GM12892 (cell line): ENCODE measurements at regions not wholly inside any gene's neighbourhood (a gene's known extent, or its start where the extent isn't known, plus 50 kb on each side); places are given as distances from the start of the nearest gene placed in this dataset.
"Not testable (repeated sequence)": the region's sequence is repeated elsewhere in the genome, so short reads cannot be mapped to it uniquely, and the experiment has no call there.

ENCODE experiments used
- DNase-seq: peaks from one replicate; pipeline ENCODE4 v3.0.0; 2011; ENCODE audit not compliant: insufficient read length
- FAIRE-seq: peaks from 2 replicates; lab custom pipeline; 2011; peaks lifted over from hg19 to GRCh38; lab: Jason Lieb, UNC
- POLR2A ChIP-seq: IDR thresholded peaks from 2 replicates; pipeline ENCODE4 v1.6.1; 2011; ENCODE audit warnings: low read depth, low read length, control low read depth
- POLR2AphosphoS5 ChIP-seq: IDR thresholded peaks from 2 replicates; pipeline ENCODE4 v1.6.1; 2011; ENCODE audit warnings: low read depth, low read length, control low read depth
- TAF1 ChIP-seq: IDR thresholded peaks from 2 replicates; pipeline ENCODE4 v1.6.1; 2011; ENCODE audit warnings: low read depth, mild to moderate bottlenecking, control low read depth, low read length, borderline replicate concordance

DNA sequence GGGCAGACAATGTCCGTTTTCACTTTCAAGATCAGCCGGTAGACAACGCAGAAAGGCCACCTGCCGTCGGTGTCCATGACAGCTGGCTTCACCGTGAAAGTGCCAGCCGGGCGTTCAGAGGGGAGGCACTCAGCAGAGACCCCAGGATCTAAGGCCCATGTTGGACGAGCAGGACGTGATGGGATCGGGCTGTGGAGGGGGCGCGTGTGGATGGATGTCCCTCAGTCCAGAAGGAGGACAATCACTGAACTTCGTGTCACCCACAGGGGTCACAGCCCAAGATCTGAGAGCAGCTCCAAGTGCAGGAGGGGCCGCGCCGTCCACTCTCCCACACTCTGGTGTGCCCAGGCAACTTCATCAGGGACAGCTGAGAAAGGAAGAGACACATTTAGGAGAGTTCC lies 164.4 kb downstream of the BRD1 start:
- no peak for FAIRE-seq
- TF ChIP-seq POLR2AphosphoS5 (no peak), POLR2A (no peak), TAF1 (no peak)
- no peak for DNase-seq

DNA sequence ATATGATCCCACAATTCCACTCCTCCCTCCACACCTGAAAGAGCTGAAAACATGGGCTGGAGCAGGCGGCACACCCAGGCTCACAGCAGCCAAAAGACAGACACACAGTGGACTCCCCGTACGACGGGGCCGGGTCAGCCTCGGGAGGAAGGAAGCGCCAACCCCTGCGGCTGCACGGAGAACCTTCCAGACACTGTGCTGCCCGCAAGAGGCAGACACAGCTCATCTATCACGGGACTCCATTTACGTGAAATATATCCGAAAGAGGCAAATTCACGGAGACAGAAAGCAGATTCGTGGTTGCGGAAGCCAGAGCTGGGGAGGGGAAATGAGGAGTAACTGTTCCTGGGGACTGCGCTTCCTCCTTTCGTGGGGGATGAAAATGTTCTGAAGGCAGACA lies 165.0 kb downstream of the BRD1 start:
- FAIRE-seq: no peak
- no peak for DNase-seq
- no peak for TF ChIP-seq TAF1
- TF ChIP-seq POLR2AphosphoS5: no peak
- no peak for TF ChIP-seq POLR2A

DNA sequence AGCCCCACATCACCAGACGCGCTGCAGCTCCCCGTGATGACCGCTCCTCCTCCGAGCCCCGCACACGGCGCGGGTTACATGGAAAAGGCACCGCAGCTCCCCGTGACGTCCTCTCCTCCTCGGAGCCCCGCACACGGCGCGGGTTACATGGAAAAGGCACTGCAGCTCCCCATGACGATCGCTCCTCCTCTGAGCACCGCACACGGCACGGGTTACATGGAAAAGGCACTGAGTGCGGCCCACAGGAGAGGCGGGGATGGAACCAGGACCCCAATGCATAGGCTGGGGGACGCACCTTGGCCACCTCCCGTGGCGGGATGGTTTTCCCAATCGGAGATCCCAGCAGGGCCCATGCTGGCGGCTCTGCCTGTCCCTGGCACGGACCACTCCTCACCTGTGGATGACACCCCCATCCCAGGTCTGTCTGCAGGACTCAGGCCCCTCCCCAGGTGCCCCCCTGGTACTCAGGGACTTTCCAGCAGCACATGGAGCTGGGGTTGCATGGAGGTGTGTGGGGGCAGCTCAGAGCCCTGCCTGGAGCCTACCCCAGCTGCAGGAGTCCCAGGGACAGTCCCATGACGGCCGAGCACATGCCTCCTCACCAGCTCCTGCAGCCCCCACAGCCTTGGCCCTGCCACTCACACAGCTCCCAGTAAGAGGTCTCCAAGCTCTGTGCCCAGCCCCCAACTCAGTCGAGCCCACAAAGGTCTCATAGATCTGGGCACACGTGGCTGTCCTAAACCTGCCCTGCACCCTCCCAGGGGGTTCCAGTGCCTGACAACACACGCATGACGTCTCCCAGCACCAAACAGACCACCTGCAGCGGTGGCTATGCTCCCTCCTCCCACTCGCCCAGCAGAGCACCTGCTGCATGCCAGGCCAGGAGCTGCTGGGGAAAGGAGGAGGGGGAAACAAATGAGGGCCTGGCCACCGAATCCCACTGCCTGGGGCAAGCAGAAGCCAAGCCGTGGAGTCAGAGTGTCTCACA lies 166.6 kb downstream of the BRD1 start:
- no peak for FAIRE-seq
- DNase-seq: no peak

DNA sequence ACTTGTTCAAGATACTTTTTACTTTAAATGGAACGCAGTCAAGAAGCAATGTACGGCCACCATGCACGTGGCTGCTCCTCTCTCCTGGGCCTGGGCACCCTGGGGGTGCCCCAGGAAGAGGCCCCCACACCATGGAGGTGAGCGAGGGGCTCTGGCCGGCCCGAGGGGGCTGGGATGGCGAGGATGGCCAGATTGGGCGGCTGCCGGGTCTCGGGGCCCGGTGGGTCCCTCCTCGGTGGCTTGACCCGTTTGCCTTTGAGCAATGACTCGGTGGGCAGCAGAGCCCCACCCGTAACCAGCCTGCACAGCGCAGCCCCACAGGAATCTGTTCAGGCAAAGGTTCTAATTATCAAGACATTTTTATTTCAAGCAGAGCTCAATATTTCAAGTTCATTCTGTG lies 167.4 kb downstream of the BRD1 start:
- TF ChIP-seq TAF1 (no peak), POLR2A (no peak), POLR2AphosphoS5 (no peak)
- FAIRE-seq: no peak
- no peak for DNase-seq

More for the DNA sequence above, 166.6 kb downstream of the BRD1 start:
- no peak for TF ChIP-seq POLR2A
- TF ChIP-seq TAF1: no peak
- TF ChIP-seq POLR2AphosphoS5: no peak

DNA sequence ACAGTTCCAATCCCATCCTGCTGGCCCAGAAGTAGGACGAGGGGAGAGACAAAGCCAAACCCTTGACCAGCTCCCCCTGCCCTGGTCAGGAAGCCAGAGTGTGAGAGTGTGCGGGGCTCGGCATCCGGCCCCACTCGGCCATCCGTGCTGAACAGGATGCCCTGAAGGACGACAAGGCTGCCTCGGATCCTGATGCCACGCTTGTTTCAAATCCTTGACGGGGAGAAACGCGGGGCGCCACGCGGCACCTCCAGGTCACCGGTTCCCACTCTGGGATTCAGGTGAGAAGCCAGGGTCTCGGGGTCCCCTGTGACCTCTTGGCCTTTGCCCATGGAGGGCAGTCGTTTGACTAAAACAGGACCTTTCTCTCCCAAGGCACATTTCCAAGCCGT lies 167.8 kb downstream of the BRD1 start:
- no peak for TF ChIP-seq POLR2A
- no peak for TF ChIP-seq POLR2AphosphoS5
- TF ChIP-seq TAF1: no peak
- no peak for DNase-seq
- FAIRE-seq: no peak

DNA sequence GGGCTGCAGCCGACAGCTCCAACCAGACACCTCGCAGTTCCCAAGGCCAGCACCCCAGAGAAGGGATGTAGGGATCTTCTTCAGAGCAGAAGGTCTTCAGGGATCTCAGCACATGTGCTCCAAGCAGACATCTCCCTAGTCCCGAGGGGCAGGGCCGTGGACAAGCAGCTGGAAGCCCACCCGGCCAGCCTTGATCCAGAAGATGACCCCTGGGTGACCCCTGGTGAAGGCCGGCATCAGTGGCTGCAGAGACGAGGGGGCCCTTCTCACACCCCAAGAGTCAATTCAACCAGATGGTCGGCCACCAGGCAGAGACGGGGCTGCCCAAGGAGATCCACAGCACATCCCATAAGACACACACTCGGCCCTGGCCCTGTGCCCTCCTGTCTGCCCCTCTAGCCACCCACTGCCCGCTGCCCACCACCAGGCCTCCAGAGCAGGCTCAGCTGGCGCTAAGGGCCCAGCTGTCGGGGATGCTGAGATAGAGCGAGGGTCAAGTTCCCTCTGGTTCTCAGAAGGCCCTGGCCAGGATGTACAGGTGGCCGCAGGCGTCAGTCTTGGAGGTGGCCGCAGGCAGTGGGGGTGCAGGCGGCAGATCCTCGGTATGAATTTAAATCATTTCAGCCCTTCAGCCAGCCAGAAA lies 168.3 kb downstream of the BRD1 start:
- no peak for DNase-seq
- TF ChIP-seq TAF1 (no peak), POLR2A (no peak), POLR2AphosphoS5 (no peak)
- FAIRE-seq: no peak

DNA sequence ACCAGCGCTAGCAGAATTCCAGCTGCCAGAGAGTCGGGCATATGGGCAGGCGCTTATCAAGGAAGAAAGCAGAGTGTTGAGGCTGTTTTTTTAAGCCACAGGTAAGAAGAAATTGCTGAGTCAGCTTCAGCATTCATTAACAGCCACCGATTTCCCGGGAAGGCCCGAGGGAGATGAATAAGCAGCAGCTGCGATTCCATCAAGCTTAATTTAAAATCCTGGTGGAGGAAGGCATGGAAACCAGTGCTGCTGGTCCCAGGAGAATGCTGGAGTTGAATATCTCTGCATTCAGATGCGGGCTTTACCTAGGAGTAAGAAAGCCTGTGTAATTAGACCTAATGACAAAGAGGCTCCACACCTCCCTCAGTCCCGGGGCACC lies 168.8 kb downstream of the BRD1 start:
- DNase-seq: no peak
- TF ChIP-seq POLR2AphosphoS5: no peak
- TF ChIP-seq POLR2A: no peak
- TF ChIP-seq TAF1: no peak
- FAIRE-seq: no peak

DNA sequence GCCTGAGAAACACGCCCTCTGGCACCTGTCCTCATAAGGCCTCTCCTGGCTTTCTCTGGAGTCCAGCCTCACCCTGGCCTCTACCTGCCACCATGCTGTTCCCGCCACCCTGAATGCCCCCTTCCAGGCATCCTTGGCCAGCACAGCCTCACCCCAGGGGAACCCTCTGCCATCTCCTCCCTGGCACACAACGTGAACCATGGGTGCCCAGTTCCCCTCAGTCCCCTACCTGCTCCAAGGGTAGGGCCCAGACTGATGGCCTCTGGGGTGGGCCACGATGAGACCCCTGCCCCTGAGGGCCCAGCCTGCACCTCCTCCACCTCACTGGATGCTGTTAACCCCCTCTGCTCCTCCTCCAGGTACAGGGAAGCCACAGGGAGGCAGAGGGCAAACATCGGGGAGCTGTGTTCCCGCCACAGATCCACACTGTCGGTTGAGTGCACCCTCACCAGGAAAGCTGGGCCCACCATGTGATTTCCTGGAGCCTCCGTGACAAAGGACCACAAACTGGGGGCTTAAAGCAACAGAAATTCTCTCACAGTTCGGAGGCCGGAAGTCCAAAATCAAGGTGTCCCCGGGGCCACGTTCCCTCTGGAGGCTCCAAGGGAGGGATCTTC lies 169.6 kb downstream of the BRD1 start:
- DNase-seq (no peak), FAIRE-seq (no peak)
- no peak for TF ChIP-seq TAF1
- TF ChIP-seq POLR2A: no peak
- no peak for TF ChIP-seq POLR2AphosphoS5

DNA sequence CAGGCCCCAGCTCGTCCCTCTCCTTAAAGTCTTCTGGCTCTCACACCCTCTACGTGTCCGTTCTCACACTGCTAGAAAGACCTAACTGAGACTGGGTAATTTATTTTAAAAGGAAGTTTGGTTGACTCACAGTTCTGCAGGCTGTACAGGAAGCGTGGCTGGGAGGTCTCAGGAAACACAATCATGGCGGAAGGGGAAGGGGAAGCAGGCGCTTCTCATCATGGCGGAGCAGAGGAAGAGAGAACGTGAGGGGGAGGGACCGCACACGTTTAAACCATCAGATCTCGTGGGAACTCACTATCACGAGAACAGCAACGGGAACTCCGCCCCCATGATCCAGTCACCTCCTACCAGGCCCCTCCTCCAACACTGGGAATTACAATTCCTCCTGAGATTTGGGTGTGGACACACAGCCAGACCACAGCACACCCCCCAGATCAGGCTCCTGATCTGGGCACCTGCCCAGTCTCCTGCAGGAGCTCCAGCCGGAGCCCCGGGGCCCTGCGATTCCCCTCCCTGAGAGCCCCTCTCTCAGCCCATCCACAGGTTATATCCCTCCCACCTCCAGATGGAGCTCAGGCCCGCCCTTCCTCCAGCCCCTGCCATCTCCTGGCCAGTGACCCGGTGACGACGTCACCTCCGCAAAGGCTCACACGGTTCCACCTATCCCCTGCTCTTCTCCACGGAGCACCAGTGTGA lies 170.2 kb downstream of the BRD1 start:
- FAIRE-seq (peak; percentile 97), DNase-seq (peak; percentile 63)
- TF ChIP-seq TAF1 (no peak; the same call in 1 of the 2 replicates), POLR2AphosphoS5 (0 out of 2 replicates have a peak, but pooled peaks have one; percentile 33), POLR2A (peak; percentile 63; the same call in 1 of the 2 replicates)

DNA sequence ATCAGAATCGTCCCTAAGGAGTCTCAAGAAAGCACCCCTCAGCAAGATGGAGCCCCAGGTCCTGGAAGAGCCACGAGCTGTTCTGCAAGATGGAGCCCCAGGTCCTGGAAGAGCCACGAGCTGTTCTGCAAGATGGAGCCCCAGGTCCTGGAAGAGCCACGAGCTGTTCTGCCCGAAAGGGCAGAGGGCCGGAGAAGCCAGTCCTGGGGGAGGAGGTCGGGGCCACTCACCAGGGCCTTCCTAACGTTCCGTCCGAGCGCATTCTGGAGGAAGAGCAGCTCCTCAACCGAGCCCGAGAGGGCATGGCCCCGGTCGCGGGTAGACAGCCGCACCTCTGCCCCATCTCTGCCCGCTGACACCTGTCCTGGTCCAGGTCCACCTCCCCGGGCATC lies 170.8 kb downstream of the BRD1 start:
- FAIRE-seq: peak; percentile 85
- DNase-seq: not testable (repeated sequence)
